ENCODE measurements at regions not wholly inside any gene's neighbourhood (a gene's known extent, or its start where the extent isn't known, plus 50 kb on each side); places are given as distances from the start of the nearest gene placed in this dataset.

DNA sequence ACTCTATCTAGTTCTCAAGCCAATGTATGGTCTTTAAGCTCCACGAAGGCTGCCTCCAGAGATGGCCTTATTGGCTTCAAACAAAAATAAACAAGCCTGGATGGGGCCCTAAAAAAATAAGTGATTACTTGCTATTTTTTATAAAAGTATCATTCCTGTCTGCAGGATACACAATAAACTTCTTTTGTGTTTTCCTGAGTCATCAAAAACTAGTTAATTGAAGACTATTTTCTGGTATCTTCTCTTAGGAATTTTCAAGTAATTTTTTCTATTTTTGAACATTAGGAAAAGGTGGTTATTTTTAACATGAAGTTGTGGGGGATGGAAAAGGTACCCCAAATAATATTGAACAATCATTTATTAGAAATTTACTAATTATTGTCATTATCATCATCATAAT, 213.1 kb upstream of the DYNLRB2 start:
- no peak overlapping the region for H3K27ac ChIP-seq
- TF ChIP-seq, protein P1, sequence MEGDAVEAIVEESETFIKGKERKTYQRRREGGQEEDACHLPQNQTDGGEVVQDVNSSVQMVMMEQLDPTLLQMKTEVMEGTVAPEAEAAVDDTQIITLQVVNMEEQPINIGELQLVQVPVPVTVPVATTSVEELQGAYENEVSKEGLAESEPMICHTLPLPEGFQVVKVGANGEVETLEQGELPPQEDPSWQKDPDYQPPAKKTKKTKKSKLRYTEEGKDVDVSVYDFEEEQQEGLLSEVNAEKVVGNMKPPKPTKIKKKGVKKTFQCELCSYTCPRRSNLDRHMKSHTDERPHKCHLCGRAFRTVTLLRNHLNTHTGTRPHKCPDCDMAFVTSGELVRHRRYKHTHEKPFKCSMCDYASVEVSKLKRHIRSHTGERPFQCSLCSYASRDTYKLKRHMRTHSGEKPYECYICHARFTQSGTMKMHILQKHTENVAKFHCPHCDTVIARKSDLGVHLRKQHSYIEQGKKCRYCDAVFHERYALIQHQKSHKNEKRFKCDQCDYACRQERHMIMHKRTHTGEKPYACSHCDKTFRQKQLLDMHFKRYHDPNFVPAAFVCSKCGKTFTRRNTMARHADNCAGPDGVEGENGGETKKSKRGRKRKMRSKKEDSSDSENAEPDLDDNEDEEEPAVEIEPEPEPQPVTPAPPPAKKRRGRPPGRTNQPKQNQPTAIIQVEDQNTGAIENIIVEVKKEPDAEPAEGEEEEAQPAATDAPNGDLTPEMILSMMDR (conservative IDR thresholded peaks at IDR 0.05): no peak
- TF ChIP-seq ZFX (IDR thresholded peaks at IDR 0.05): no peak

DNA sequence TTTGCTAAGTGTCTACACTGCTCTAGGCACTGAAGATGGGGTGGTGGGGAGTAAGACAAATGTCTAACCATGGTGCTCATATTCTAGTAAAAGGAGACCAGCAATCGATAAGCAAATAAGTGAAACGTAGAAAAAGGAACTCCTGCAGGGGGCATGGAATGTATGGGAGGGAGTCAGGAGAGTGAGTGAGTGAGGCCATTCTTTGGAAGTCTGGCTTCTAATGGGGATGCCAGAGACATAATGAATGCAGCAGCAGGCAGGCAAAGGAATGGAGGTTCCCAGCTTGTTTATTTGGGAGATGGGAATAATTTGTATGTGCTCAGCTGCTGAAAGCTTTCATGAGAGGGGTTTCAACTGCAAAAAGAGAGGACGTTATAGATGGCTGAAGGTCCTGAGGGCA, 216.4 kb upstream of the DYNLRB2 start:
- TF ChIP-seq, protein P1 (conservative IDR thresholded peaks at IDR 0.05): no peak
- TF ChIP-seq ZFX (IDR thresholded peaks at IDR 0.05): no peak
- no peak overlapping the region for H3K27ac ChIP-seq

DNA sequence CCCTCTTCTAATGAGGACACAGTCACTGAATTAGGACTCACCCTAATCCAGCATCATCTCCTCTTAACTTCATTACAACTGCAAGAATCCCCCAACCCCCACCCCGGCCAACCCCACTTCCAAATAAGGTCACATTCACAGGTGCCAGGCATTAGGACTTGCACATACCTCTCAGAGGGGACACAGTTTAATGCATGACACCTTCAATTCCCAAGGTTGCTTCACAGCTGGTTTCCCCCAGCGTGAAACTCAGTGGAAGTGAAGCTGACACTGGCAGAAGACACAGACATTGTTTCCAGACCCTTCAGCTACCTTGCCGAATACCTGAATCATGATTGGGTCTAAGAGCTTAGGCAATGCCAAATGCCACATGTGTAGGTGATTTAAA, 217.0 kb upstream of the DYNLRB2 start:
- H3K27ac ChIP-seq: no peak overlapping the region
- no peak for TF ChIP-seq ZFX (IDR thresholded peaks at IDR 0.05)
- TF ChIP-seq, protein P1 (conservative IDR thresholded peaks at IDR 0.05): no peak

DNA sequence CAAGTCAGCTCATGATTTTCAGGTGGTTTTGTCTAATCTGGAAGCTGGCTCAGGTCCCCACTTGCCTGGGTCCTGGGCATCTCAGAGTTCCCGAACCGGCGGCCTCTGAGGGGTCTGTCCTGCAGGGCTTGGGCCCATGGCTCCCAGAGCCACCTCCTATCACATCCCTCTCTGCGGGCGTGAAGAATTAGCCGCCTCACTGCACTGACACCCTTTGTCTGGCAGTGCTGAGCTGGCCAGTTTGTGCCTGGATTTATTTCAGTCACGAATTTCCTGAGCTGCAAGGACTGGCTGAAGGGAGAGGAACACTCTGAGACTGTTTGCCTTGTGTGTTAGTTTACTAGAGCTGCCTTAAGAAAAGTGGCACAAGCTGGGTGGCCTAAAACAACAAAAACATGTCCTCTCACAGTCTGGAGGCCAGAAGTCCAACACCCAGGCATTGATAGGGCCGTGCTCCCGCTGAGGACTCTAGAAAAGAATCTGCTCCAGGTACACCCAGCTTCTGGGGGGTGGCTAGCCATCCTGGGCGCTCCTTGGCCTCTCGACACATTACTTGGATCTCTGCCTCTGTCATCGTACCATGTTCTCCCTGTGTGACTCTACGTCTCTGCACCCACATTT, 217.5 kb upstream of the DYNLRB2 start:
- no peak overlapping the region for H3K27ac ChIP-seq
- TF ChIP-seq ZFX (IDR thresholded peaks at IDR 0.05): no peak
- TF ChIP-seq, protein P1 (conservative IDR thresholded peaks at IDR 0.05): no peak

DNA sequence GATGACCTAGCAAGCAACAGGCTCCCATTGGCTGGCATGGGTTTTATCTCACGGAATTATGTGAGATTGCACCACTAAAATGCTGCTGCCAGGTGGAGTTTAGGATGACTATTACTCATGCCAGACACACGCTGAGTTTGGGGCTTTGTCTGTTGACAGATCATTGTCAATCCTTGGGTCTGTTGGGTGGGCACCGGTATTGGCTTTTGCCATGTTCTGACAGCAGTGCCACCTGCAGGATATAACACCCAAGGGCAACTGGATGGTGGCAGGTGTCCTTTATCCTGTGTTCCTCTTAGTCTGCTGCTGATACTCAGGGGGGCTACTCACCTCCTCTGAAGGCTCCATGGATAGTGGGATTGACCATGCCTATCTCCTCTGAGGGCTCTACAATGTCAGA, 221.6 kb upstream of the DYNLRB2 start:
- no peak overlapping the region for H3K27ac ChIP-seq
- no peak for TF ChIP-seq ZFX (IDR thresholded peaks at IDR 0.05)
- TF ChIP-seq, protein P1 (conservative IDR thresholded peaks at IDR 0.05): peak; percentile 37

DNA sequence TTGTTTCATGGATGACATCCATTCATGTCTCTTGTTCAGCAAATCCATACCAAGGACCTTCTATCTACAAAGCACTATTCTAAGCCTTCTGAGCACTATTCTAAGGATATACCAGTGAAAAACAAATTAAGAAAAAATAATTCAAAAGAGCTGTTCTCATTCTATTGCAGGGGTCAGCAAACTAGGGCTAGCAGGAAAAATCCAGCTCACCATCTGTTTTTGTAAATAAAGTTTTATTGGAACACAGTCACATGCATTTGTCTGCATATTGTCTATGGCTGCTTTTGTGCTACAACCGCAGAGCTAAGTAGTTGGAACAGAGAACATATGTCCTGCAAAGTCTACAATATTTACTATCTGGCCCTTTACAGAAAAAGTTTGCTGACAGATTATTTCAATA, 222.7 kb upstream of the DYNLRB2 start:
- H3K27ac ChIP-seq: no peak overlapping the region
- TF ChIP-seq ZFX (IDR thresholded peaks at IDR 0.05): no peak
- TF ChIP-seq, protein P1 (conservative IDR thresholded peaks at IDR 0.05): peak; percentile 49

DNA sequence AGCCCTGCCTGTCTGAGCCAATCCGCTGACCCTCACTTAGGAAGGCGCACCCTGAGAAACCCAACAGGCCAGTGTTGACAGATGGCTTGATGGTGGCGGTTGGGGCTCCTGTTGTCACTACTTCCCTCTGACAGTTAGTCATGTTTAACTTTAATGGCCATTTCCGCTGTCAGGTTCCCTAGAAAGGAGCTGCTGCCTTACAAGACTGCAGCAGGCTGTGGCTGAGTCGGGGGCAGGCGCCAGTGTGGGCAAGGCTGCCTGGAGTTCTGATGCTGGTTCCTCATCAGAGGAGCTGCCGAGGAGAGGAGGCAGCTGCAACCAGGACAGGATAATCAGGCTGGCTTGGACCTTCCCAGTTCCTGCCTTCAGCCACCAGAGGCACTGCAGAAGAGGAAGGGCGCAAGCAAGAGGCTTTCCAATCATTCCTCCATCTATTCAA, 223.2 kb upstream of the DYNLRB2 start:
- no peak overlapping the region for H3K27ac ChIP-seq
- no peak for TF ChIP-seq ZFX (IDR thresholded peaks at IDR 0.05)
- TF ChIP-seq, protein P1 (conservative IDR thresholded peaks at IDR 0.05): peak; percentile 71

All from C4-2B (cell line).